DMS 273 (cell line): ENCODE measurements at regions not wholly inside any gene's neighbourhood (a gene's known extent, or its start where the extent isn't known, plus 50 kb on each side); places are given as distances from the start of the nearest gene placed in this dataset.
"Not testable (repeated sequence)": the region's sequence is repeated elsewhere in the genome, so short reads cannot be mapped to it uniquely, and the experiment has no call there.

ENCODE experiments used
- DNase-seq: peaks from one replicate; lab custom pipeline; 2025; ENCODE audit not compliant: unreplicated experiment; lab: John Stamatoyannopoulos, UW

- no peak for DNase-seq
Measured at GRCh38 chr3:166457382-166457781, 620.2 kb upstream of the BCHE start.

DNA sequence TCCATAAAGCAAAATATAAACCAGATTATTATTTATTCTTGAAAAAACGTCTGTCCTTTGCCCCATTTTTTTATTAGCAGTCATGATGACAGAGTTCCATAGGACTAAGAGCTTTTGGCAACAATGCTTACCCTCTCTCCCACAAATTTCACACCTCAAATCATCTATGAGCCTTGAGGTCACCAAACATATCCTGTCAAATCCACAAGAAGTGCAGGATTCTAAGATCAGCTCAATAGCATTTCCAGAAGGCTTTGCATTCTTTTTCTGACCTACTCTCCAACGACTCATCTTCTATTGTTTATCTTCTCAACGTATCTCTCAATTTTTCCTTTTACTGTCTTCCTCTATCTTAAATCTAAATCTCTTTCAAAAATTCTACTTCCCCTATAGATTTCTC lies 619.1 kb upstream of the BCHE start:
- DNase-seq, result no peak

DNA sequence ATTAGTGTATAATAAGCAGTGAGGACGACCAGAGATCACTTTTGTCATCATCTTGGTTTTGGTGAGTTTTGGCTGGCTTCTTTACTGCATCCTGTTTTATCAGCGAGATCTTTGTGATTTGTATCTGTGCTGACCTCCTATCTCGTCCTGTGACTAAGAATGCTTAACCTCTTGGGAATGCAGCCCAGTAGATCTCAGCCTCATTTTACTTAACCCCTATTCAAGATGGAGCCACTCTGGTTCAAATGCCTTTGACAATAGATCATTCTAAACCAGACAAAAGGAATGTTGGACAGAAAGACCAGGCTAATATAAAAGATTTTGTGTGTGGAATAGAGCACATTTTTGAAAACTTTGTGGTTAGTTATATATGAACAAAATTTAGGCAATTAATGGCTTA lies 618.5 kb upstream of the BCHE start:
- no peak for DNase-seq

- DNase-seq, result no peak
Measured at GRCh38 chr3:166453478-166453877, 616.3 kb upstream of the BCHE start.

GRCh38 chr3:166451997-166452396 lies 614.8 kb upstream of the BCHE start:
- no peak for DNase-seq

GRCh38 chr3:166447513-166447912 lies 610.3 kb upstream of the BCHE start:
- DNase-seq, result no peak

GRCh38 chr3:166446986-166447385 lies 609.8 kb upstream of the BCHE start:
- DNase-seq, result no peak

DNA sequence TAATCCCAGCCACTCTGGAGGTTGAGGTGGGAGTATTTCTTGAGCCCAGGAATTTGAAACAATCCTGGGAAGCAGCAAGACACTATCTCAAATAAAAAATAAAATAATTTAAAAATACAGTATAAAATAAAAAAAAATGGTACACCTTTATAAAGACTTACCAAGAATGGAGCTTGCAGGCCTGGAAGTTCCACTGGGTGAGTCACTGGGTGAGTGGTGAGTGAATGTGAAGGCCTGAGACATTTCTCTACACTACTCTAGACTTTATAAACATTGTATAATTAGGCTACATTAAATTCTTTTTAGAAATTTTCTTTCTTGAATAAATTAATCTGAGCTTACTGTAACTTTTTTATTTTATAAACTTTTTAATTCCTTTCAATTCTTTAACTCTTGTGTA lies 609.1 kb upstream of the BCHE start:
- DNase-seq, result no peak

DNA sequence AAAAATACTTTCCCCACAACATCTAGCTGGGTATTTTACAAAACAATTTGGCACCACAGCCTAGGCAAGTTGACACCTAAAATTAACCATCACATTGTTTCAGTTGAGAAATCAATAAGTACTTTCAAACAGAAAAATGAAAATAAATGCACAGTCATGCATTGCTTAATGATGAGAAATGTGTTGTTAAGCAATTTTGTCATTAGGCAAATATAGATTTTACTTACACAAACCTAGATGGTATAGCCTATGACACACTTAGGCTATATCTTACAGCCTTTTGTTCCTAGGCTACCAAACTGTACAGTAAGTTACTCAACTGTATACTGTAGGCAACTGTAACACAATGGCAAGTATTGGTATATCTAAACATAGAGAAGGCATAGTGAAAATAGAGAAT lies 608.6 kb upstream of the BCHE start:
- no peak for DNase-seq

GRCh38 chr3:166444756-166445155 lies 607.5 kb upstream of the BCHE start:
- peak; percentile 39 for DNase-seq

DNA sequence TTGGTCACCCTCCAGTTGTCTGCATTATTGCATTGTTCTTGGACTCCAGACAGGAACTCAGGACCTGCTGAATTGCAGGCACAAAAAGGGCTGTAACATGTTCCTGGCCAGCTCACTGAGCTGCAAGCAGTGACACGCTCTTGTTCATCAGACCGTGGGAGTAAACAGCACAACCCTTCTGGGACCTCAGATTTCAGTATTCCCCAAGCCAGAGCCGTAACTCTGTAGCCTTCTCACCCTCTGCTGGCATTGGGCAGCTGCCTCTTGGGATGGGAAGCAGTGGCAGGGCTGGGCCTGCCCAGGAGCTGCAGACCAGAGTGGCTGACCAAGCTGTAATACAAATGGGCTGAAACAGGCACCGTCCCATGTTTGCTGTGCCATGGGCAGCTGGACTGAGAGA lies 607.1 kb upstream of the BCHE start:
- DNase-seq, result peak; percentile 59

GRCh38 chr3:166435469-166436057 lies 598.3 kb upstream of the BCHE start:
- no peak for DNase-seq

DNA sequence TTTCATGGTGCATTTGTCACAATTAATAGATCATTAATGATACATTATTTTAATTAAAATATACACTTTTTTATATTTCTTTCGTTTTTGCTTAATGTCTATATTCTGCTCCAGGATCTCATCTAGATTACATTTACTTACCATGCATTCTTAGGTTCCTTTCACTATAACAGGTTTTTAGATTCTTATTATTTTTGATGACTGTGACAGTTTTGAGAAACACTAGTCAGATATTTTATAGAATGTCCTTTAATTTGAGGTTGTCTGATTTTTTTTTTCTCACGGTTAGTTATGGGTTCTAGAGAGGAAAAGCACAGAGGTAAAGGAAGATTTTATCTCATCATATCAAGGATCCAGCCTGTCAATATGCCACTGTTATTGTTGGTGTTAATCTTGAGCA lies 595.8 kb upstream of the BCHE start:
- DNase-seq, result no peak

DNA sequence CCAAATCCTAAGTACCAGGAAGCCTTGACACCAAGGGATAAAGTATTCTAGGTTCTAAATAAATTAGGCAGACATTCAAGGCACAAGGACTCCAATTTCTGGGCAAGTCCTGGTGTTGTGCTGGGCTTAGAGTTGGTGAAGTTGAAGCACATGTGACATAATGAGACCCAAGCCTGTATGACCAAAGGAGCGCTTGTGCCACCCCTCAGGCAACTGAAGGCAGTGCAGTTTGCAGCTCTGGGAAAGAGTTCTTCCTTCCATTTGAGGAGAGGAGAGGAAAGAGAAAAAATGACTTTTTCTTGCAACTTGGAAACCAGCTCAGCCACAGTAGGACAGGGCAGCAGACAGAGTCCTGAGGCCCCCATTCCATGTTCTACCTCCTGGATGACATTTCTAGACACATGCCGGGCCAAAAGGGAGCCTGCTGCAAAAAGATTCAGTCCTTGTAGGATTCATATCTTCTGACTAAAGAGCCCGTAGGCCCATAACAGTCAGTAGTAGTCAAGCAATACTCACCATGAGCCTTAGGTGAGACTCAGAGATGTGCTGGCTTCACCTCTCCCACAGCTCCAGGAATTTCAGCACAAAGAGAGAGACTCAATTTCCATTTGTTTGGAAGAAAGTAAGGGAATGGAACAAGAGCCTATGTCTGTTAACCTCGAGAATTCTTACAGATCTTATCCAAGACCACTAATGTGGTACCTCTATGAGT lies 588.8 kb upstream of the BCHE start:
- DNase-seq, result peak; percentile 17

DNA sequence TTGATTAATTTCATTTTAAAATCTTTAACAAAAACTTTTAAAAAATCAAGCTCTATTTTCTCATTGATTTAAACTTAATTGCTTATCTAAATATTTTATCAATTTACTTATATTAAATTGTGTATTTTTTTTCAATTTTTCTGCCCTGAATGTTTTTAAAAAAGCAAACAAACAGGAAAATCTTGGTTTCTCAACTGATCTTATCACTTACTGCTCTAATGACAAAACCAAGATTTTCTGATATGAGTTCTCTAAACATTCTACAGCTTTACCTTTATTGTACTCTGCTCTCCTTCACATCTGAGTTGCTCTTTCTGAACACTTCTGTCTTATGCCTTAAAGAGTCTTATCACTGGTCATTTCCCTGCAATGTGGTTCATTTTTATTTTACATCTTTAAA lies 587.8 kb upstream of the BCHE start:
- DNase-seq, result no peak

DNA sequence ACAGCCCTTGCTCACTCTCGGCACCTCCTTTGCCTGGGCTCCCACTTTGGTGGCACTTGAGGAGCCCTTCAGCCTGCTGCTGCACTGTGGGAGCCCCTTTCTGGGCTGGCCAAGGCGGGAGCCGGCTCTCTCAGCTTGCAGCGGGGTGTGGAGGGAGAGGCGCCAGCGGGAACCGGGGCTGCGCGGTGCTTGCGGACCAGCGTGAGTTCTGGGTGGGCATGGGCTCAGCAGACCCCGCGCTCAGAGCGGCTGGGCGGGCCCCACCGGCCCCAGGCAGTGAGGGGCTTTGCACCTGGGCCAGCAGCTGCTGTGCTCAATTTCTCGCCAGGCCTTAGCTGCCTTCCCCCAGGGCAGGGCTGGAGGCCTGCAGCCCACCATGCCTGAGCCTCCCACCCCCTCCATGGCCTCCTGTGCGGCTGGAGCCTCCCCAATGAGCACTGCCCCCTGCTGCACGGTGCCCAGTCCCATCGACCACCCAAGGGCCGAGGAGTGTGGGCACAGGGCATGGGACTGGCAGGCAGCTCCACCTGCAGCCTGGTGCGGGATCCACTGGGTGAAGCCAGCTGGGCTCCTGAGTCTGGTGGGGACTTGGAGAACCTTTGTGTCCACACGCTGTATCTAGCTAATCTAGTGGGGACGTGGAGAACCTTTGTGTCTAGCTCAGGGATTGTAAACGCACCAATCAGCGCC lies 586.7 kb upstream of the BCHE start:
- DNase-seq, result not testable (repeated sequence)

GRCh38 chr3:166422556-166422955 lies 585.3 kb upstream of the BCHE start:
- DNase-seq, result no peak

- DNase-seq, result no peak
Measured at GRCh38 chr3:166420071-166420470, 582.8 kb upstream of the BCHE start.

DNA sequence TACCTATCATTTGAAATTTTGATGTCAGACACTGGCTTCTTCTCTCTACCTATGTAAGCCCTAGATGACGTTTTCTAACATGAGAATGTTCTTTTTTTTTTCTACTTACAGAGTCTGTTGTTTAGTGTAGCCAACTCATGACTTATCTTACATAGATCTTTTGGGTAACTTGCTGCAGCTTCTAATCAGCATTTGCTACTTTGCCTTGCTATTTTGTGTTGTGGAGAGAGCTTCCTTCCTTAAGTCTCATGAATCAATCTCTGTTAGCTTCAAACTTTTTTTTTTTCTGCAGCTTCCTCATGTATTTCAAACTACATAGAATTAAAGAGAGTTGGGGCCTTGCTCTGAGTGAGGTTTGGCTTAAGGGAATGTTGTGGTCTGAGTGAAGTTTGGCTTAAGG lies 568.7 kb upstream of the BCHE start:
- no peak for DNase-seq

DNA sequence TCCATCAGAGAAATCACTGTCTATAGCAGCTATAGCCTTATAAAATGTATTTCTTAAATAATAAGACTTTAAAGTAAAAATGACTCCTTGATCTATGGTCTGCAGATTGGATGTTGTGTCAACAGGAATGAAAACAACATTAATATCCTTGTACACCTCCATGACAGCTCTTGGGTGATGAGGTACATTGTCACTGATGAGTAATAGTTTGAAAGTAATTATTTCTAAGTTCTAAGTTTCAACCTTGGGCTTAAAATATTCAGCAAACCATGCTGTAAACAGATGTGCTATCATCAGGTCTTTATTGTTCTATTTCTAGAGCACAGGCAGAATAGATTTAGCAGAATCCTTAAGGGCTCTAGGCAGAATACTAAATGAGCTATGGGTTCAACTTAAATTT lies 568.2 kb upstream of the BCHE start:
- DNase-seq, result no peak

- DNase-seq, result no peak
Measured at GRCh38 chr3:166390303-166390702, 553.1 kb upstream of the BCHE start.

DNA sequence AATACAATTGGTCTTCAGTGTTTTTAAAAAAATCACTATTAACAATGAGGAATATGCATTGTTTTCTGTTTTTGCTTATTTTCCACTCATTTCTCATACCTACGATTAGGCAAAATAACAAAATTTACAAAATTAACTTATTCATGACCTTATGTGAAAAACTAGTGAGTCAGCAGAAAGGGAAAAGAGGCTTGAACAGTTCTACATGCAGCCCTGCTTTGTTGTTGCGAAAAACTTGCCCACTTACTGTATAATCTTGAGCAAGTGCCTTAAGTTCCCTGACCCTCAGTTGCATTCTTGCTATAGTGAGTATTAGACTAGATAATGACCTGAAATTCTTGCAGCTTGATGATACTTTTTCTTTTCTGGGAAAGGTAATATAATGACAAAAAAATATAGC lies 551.1 kb upstream of the BCHE start:
- no peak for DNase-seq
